Adrenal gland (tissue), 5 donors: ENCODE measurements at regions not wholly inside any gene's neighbourhood (a gene's known extent, or its start where the extent isn't known, plus 50 kb on each side); places are given as distances from the start of the nearest gene placed in this dataset.

ENCODE experiments used
- POLR2A ChIP-seq, 2 donors: fragments of 450-650 bp; IDR thresholded peaks; one replicate each; pipeline ENCODE4 v1.6.1; 2017; ENCODE audit warnings: antibody characterized with exemption in 2 of 2, mild to moderate bottlenecking in 2 of 2, moderate library complexity in 1 of 2
- TF ChIP-seq, protein P1 (sequence below), 6 experiments: fragments of 450-650 bp in 4 of 6; fragments of 200-600 bp in 2 of 6; sonication (generic) in 1 of 6; IDR thresholded peaks; 1 replicate in 5 of 6; 2 replicates in 1 of 6; pipeline versions ENCODE4 v1.5.1 to v1.8.0; 2016 to 2021; ENCODE audit warnings: antibody characterized with exemption in 6 of 6, mild to moderate bottlenecking in 2 of 6, moderate library complexity in 1 of 6
- donor health status: DM: no; HTN: no; CAD: no.

DNA sequence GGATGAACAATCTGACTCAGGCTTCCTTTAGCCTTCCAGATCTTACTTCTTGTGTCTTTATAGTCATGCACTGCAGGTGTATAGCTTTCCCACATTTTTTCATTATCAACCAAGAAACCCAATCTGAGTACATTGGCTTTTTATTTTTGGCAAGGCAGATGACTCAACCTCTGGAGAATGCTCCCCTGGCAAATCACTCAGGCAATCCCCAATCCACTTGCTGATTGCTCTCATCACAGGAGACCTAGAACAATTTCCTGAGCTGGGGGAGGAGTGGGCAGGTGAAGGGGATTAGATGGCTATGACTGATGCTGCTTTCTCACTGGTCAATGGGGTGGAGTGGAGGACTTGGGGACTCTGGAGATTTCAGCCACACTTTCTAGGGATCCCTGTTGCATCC is 134.4 kb downstream of the SLC16A9 start:
- TF ChIP-seq, protein P1, sequence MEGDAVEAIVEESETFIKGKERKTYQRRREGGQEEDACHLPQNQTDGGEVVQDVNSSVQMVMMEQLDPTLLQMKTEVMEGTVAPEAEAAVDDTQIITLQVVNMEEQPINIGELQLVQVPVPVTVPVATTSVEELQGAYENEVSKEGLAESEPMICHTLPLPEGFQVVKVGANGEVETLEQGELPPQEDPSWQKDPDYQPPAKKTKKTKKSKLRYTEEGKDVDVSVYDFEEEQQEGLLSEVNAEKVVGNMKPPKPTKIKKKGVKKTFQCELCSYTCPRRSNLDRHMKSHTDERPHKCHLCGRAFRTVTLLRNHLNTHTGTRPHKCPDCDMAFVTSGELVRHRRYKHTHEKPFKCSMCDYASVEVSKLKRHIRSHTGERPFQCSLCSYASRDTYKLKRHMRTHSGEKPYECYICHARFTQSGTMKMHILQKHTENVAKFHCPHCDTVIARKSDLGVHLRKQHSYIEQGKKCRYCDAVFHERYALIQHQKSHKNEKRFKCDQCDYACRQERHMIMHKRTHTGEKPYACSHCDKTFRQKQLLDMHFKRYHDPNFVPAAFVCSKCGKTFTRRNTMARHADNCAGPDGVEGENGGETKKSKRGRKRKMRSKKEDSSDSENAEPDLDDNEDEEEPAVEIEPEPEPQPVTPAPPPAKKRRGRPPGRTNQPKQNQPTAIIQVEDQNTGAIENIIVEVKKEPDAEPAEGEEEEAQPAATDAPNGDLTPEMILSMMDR (IDR thresholded peaks at IDR 0.05) = no peak
- TF ChIP-seq POLR2A (IDR thresholded peaks at IDR 0.05) = no peak
